ENCODE measurements at regions not wholly inside any gene's neighbourhood (a gene's known extent, or its start where the extent isn't known, plus 50 kb on each side); places are given as distances from the start of the nearest gene placed in this dataset.

DNA sequence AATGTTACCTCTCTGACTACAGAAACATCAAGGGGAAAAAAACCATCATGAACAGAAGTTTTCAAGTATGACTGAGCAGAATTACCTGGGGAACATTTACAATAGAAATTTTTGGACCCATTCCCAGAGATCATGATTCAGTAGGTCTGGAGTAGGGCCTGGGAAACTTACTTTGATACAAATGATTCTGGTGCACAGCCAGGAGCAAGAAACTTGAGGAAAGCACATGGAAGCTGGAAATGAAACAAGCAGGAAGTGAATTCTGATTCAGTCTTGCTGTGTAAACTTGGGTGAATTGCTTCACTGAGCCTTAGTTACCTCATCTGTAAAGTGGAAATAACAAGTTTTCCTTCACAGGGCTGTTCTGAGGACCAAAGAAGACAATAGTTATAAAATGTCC is 192.5 kb upstream of the TAPT1 start:
- no peak for TF ChIP-seq CREB1 (IDR thresholded peaks at IDR 0.05; ENCODE audit: low read depth)
- TF ChIP-seq EP300 (IDR thresholded peaks at IDR 0.05; ENCODE audit: borderline replicate concordance): peak; percentile 55
- peak; percentile 91 for TF ChIP-seq NFIC (IDR thresholded peaks at IDR 0.05)
- no peak for TF ChIP-seq TAF1 (IDR thresholded peaks at IDR 0.05; ENCODE audit: low read depth)
- TF ChIP-seq CEBPB (IDR thresholded peaks at IDR 0.05): peak; percentile 69
- TF ChIP-seq, protein P1, sequence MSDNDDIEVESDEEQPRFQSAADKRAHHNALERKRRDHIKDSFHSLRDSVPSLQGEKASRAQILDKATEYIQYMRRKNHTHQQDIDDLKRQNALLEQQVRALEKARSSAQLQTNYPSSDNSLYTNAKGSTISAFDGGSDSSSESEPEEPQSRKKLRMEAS (IDR thresholded peaks at IDR 0.05): peak; percentile 71
- TF ChIP-seq TCF12 (IDR thresholded peaks at IDR 0.05; ENCODE audit: low read depth): peak; percentile 59; the same call in 1 of the 2 replicates
- no peak for TF ChIP-seq EGR1 (IDR thresholded peaks at IDR 0.05)
- TF ChIP-seq FOXM1 (IDR thresholded peaks at IDR 0.05; ENCODE audit: borderline replicate concordance, low read depth): peak; percentile 30; the same call in 1 of the 2 replicates

DNA sequence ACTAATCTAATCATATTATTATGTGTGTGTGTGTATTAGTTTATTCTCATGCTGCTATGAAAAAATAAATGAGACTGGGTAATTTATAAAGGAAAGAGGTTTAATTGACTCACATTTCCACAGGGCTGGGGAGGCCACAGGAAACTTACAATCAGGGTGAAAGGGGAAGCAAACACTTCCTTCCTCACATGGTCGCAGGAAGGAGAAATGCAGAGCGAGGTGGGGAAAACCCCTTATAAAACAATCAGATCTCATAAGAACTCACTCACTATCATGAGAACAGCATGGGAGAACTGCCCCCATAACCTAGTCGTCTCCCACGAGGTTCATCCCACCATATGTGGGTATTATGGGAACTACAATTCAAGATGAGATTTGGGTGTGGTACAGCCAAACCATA is 190.9 kb upstream of the TAPT1 start:
- TF ChIP-seq TCF12 (IDR thresholded peaks at IDR 0.05; ENCODE audit: low read depth): no peak
- no peak for TF ChIP-seq EP300 (IDR thresholded peaks at IDR 0.05; ENCODE audit: borderline replicate concordance)
- no peak for TF ChIP-seq YY1 (IDR thresholded peaks at IDR 0.05; ENCODE audit: low read depth)
- no peak for TF ChIP-seq TEAD4 (IDR thresholded peaks at IDR 0.05)
- no peak for TF ChIP-seq FOXM1 (IDR thresholded peaks at IDR 0.05; ENCODE audit: borderline replicate concordance, low read depth)
- TF ChIP-seq, protein P2, sequence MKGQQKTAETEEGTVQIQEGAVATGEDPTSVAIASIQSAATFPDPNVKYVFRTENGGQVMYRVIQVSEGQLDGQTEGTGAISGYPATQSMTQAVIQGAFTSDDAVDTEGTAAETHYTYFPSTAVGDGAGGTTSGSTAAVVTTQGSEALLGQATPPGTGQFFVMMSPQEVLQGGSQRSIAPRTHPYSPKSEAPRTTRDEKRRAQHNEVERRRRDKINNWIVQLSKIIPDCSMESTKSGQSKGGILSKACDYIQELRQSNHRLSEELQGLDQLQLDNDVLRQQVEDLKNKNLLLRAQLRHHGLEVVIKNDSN (IDR thresholded peaks at IDR 0.05): no peak
- TF ChIP-seq, protein P1 (IDR thresholded peaks at IDR 0.05): no peak
- no peak for TF ChIP-seq CREB1 (IDR thresholded peaks at IDR 0.05; ENCODE audit: low read depth)
- TF ChIP-seq, protein P3, sequence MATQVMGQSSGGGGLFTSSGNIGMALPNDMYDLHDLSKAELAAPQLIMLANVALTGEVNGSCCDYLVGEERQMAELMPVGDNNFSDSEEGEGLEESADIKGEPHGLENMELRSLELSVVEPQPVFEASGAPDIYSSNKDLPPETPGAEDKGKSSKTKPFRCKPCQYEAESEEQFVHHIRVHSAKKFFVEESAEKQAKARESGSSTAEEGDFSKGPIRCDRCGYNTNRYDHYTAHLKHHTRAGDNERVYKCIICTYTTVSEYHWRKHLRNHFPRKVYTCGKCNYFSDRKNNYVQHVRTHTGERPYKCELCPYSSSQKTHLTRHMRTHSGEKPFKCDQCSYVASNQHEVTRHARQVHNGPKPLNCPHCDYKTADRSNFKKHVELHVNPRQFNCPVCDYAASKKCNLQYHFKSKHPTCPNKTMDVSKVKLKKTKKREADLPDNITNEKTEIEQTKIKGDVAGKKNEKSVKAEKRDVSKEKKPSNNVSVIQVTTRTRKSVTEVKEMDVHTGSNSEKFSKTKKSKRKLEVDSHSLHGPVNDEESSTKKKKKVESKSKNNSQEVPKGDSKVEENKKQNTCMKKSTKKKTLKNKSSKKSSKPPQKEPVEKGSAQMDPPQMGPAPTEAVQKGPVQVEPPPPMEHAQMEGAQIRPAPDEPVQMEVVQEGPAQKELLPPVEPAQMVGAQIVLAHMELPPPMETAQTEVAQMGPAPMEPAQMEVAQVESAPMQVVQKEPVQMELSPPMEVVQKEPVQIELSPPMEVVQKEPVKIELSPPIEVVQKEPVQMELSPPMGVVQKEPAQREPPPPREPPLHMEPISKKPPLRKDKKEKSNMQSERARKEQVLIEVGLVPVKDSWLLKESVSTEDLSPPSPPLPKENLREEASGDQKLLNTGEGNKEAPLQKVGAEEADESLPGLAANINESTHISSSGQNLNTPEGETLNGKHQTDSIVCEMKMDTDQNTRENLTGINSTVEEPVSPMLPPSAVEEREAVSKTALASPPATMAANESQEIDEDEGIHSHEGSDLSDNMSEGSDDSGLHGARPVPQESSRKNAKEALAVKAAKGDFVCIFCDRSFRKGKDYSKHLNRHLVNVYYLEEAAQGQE (IDR thresholded peaks at IDR 0.05; ENCODE audit: low read depth): no peak
- no peak for TF ChIP-seq TAF1 (IDR thresholded peaks at IDR 0.05; ENCODE audit: low read depth)
- no peak for TF ChIP-seq NFIC (IDR thresholded peaks at IDR 0.05)
- TF ChIP-seq ZBTB7A (IDR thresholded peaks at IDR 0.05; ENCODE audit: low read depth): no peak
- no peak for TF ChIP-seq CEBPB (IDR thresholded peaks at IDR 0.05)
- TF ChIP-seq RAD21 (IDR thresholded peaks at IDR 0.05; ENCODE audit: low read depth): no peak
- TF ChIP-seq EGR1 (IDR thresholded peaks at IDR 0.05): no peak

DNA sequence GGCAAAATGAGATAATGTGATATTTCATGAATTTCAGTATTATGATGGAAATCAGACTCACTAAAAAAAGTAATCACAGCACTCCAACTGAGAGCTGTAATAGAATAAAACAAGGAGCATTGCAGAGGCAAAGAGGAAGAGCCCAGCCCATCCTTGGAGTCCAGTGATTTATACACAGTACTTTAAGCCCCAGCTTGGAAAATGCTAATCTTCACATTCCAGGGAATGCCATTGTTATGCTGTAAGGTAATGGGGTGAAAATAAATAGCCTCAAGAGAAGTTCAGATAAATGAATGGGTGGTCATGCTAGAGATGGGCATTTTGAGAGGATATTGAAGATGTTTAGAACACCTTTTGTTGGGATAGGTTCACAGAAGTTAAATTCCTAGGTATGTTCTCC is 190.3 kb upstream of the TAPT1 start:
- TF ChIP-seq ZBTB7A (IDR thresholded peaks at IDR 0.05; ENCODE audit: low read depth): no peak
- TF ChIP-seq FOXM1 (IDR thresholded peaks at IDR 0.05; ENCODE audit: borderline replicate concordance, low read depth): no peak
- no peak for TF ChIP-seq RAD21 (IDR thresholded peaks at IDR 0.05; ENCODE audit: low read depth)
- no peak for TF ChIP-seq YY1 (IDR thresholded peaks at IDR 0.05; ENCODE audit: low read depth)
- TF ChIP-seq, protein P3 (IDR thresholded peaks at IDR 0.05; ENCODE audit: low read depth): no peak
- TF ChIP-seq, protein P1 (IDR thresholded peaks at IDR 0.05): no peak
- no peak for TF ChIP-seq CEBPB (IDR thresholded peaks at IDR 0.05)
- TF ChIP-seq TEAD4 (IDR thresholded peaks at IDR 0.05): no peak
- TF ChIP-seq TCF12 (IDR thresholded peaks at IDR 0.05; ENCODE audit: low read depth): no peak
- TF ChIP-seq, protein P2 (IDR thresholded peaks at IDR 0.05): no peak

DNA sequence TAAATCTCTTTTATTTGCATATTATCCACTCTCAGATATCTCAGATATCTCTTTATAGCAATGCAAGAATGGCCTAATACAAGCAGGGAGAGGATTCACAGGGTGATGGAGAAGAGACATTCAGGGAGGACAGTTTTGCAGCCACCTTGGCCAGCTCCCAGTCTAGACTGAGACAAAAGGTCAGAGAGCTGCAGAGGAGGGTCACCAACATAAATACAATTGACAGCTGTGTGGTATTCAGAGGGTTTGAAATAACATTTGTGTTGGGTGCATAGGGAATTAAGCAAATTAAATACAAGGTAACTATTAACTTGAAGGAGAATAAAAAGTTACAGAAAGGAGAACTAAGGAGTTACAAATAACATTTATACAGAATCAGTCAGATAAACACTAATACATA is 189.5 kb upstream of the TAPT1 start:
- TF ChIP-seq ZBTB7A (IDR thresholded peaks at IDR 0.05; ENCODE audit: low read depth): no peak
- TF ChIP-seq, protein P2 (IDR thresholded peaks at IDR 0.05): no peak
- TF ChIP-seq, protein P3 (IDR thresholded peaks at IDR 0.05; ENCODE audit: low read depth): peak; percentile 40; the same call in 1 of the 2 replicates

Measured in Ishikawa (cell line).